Kidney (tissue), 13 donors: ENCODE measurements at regions not wholly inside any gene's neighbourhood (a gene's known extent, or its start where the extent isn't known, plus 50 kb on each side); places are given as distances from the start of the nearest gene placed in this dataset.

Experiments
- DNase-seq, 5 donors: peaks; one replicate each; pipeline ENCODE4 v3.0.0-alpha.2; 2013 to 2020
- FAIRE-seq: peaks from 2 replicates; lab custom pipeline; 2012; peaks lifted over from hg19 to GRCh38; lab: Jason Lieb, UNC
- H3K27ac ChIP-seq, 2 donors: one replicate each; pipeline ENCODE4 v1.7.0; 2013; ENCODE audit warnings: low read depth in 2 of 2, low read length in 2 of 2, inconsistent platforms in 1 of 2
- H3K27me3 ChIP-seq: one replicate; pipeline ENCODE4 v1.7.1; 2013; ENCODE audit warnings: low read length, inconsistent platforms; ENCODE audit not compliant: control insufficient read depth, insufficient read depth
- H3K36me3 ChIP-seq, 3 donors: one replicate each; pipeline versions ENCODE4 v1.7.0 to v1.7.1; 2013; ENCODE audit warnings: low read length in 3 of 3, control low read depth in 1 of 3, inconsistent platforms in 1 of 3; ENCODE audit not compliant: insufficient read depth in 3 of 3, control insufficient read depth in 2 of 3
- H3K4me1 ChIP-seq, 3 donors: one replicate each; pipeline versions ENCODE4 v1.7.0 to v1.7.1; 2013; ENCODE audit warnings: low read length in 3 of 3, inconsistent platforms in 1 of 3, low read depth in 1 of 3; ENCODE audit not compliant: control insufficient read depth in 2 of 3, insufficient read depth in 2 of 3
- H3K4me3 ChIP-seq, 3 donors: one replicate each; pipeline versions ENCODE4 v1.7.0 to v1.8.1; 2013; ENCODE audit warnings: low read length in 3 of 3, control low read depth in 1 of 3, inconsistent platforms in 1 of 3
- H3K9ac ChIP-seq, 3 donors: one replicate each; pipeline versions ENCODE4 v1.7.0 to v1.7.1; 2013; ENCODE audit warnings: low read length in 3 of 3, control low read depth in 1 of 3, inconsistent platforms in 1 of 3
- H3K9me3 ChIP-seq, 3 donors: one replicate each; pipeline versions ENCODE4 v1.7.0 to v1.7.1; 2013; ENCODE audit warnings: low read length in 3 of 3, control low read depth in 1 of 3, inconsistent platforms in 1 of 3; ENCODE audit not compliant: control insufficient read depth in 2 of 3, insufficient read depth in 1 of 3
- CTCF ChIP-seq: IDR thresholded peaks from 3 replicates; pipeline ENCODE4 v1.5.1; 2012; ENCODE audit warnings: mild to moderate bottlenecking, moderate library complexity, borderline replicate concordance; ENCODE audit not compliant: insufficient read depth; ENCODE audit errors: extremely low read depth
- intact Hi-C: fragments of 100-400 bp; cut with DNase I; formaldehyde crosslinking; loops from one replicate; pipeline ENCODE4 v1.11.1; 2022
- donor health status: control.
- donor health status: control.
- donor health status: control.
- donor health status: control.
- donor health status: control.
- donor health status: DM: yes; HTN: yes; CAD: no.
- donor health status: Normal renal cell carcinoma (clear cell type).

GRCh38 chr14:50008974-50009373, 107.4 kb downstream of the VCPKMT start:
- intact Hi-C loops, result no loop called here
- no peak for FAIRE-seq

GRCh38 chr14:50010752-50011151, 105.6 kb downstream of the VCPKMT start:
- Histone ChIP-seq H3K4me3 (no peak overlapping the region), H3K27ac (no peak overlapping the region), H3K4me1 (no peaks in the 10 kb centered on the region), H3K9me3 (no peaks in the 10 kb centered on the region), H3K27me3 (no peaks in the 10 kb centered on the region), H3K36me3 (no peaks in the 10 kb centered on the region), H3K9ac (no peak overlapping the region)
- intact Hi-C loops, result no loop called here
- FAIRE-seq (no peak), DNase-seq (no peak)
- TF ChIP-seq CTCF, result no peak

More at GRCh38 chr14:50008974-50009373, 107.4 kb downstream of the VCPKMT start:
- Histone ChIP-seq H3K36me3 (no peaks in the 10 kb centered on the region), H3K4me1 (no peaks in the 10 kb centered on the region), H3K27ac (no peak overlapping the region), H3K9ac (no peak overlapping the region), H3K4me3 (no peak overlapping the region), H3K27me3 (no peaks in the 10 kb centered on the region), H3K9me3 (no peaks in the 10 kb centered on the region)
- TF ChIP-seq CTCF, result no peak
- no peak for DNase-seq

DNA sequence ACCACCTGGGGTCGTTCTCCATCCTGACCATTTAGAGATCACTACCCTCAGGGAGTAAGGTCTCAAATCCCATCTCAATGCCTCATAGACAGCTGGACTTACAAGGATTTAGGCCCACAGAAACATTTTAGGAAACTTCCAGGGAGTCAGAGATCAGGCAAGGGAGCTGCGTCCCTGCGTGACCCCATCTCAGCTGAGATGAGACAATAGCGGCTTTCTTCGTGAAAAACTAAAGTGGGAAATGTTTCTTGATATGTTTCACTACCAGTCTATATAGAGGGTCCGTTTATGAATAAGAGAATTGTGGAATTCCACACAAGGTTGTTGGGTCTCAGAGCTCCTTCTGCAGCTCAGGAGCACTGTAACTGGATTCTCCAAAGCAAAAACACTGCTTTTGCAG, 105.1 kb downstream of the VCPKMT start:
- Histone ChIP-seq H3K36me3 (no peaks in the 10 kb centered on the region), H3K4me3 (no peak overlapping the region), H3K27me3 (no peaks in the 10 kb centered on the region), H3K4me1 (no peaks in the 10 kb centered on the region), H3K27ac (no peak overlapping the region), H3K9me3 (no peaks in the 10 kb centered on the region), H3K9ac (no peak overlapping the region)
- DNase-seq, result no peak
- no peak for TF ChIP-seq CTCF
- no peak for FAIRE-seq
- intact Hi-C loops, result no loop called here

GRCh38 chr14:50012644-50013043, 103.7 kb downstream of the VCPKMT start:
- Histone ChIP-seq H3K9ac (no peak overlapping the region), H3K36me3 (no peaks in the 10 kb centered on the region), H3K27me3 (no peaks in the 10 kb centered on the region), H3K4me3 (no peak overlapping the region), H3K9me3 (no peaks in the 10 kb centered on the region), H3K27ac (no peak overlapping the region), H3K4me1 (no peaks in the 10 kb centered on the region)
- no peak for TF ChIP-seq CTCF
- FAIRE-seq, result no peak
- no peak for DNase-seq
- intact Hi-C loops, result no loop called here
